Inferior parietal cortex (tissue), 1 donor: ENCODE measurements at regions not wholly inside any gene's neighbourhood (a gene's known extent, or its start where the extent isn't known, plus 50 kb on each side); places are given as distances from the start of the nearest gene placed in this dataset.
"Not testable (repeated sequence)": the region's sequence is repeated elsewhere in the genome, so short reads cannot be mapped to it uniquely, and the experiment has no call there.

Experiments used
- DNase-seq: peaks from one replicate; pipeline ENCODE4 v3.0.0-alpha.2; 2016; ENCODE audit errors: extremely low spot score

DNA sequence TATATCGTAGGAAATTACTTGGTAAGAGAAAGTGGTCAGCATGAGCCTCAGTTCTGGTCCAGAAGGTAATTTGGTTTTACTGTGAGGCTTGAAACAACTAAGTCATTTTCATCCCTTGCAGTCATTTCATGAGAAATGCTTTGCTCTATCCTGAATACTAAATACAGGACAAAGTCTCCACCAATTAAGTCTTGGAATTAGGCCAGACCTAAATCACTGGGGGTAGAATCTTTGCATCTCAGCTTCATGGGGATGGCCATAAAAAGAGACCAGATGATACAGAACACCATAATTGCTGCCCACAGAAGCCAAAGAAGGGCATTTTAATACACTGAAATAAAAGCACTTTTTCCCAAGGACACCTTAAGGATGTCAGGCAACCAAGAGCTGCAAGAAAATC, 277.9 kb upstream of the DCN start:
- no peak for DNase-seq

DNA sequence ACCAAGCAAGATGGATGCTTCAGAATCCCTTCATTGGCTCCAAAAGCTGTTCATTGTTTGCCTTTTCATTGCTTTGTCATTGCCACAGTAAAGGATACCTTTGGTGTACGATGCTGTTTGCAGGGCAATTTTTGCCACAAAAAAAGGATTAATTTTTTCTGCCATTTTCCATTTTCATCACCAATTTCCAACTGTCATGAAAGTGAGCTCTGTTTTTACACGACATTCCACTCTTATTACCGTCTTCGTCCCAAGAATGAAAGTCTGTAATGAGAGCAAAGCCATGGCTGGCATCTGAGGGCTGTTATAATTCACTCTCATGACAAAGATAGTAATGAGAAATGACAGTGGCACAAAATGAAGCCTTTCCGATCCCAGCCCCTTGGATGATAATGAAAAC, 272.7 kb upstream of the DCN start:
- DNase-seq, result no peak

DNA sequence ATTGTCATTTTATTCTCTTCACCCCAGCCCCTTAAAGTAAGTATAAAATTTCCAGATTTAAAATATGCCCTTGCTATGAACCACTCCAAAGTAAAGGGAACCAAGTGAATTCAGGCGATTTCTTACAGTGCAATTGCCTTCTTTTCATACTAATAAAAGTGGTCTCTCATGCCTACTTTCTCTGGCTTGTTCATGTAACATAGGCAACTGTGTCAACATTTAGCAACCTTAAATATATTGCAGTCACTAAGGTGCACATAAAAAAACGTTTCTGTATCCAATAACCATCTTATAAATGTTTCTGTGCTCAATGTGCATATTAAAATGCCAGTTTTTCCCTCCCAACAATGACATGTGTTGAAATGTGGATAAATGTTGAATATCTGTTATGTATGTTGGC, 271.6 kb upstream of the DCN start:
- DNase-seq, result no peak

DNA sequence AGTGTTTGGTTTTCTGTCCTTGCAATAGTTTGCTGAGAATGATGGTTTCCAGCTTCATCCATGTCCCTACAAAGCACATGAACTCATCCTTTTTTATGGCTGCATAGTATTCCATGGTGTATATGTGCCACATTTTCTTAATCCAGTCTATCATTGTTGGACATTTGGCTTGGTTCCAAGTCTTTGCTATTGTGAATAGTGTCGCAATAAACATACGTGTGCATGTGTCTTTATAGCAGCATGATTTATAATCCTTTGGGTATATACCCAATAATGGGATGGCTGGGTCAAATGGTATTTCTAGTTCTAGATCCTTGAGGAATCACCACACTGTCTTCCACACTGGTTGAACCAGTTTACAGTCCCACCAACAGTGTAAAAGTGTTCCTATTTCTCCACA, 269.8 kb upstream of the DCN start:
- DNase-seq, result not testable (repeated sequence)

DNA sequence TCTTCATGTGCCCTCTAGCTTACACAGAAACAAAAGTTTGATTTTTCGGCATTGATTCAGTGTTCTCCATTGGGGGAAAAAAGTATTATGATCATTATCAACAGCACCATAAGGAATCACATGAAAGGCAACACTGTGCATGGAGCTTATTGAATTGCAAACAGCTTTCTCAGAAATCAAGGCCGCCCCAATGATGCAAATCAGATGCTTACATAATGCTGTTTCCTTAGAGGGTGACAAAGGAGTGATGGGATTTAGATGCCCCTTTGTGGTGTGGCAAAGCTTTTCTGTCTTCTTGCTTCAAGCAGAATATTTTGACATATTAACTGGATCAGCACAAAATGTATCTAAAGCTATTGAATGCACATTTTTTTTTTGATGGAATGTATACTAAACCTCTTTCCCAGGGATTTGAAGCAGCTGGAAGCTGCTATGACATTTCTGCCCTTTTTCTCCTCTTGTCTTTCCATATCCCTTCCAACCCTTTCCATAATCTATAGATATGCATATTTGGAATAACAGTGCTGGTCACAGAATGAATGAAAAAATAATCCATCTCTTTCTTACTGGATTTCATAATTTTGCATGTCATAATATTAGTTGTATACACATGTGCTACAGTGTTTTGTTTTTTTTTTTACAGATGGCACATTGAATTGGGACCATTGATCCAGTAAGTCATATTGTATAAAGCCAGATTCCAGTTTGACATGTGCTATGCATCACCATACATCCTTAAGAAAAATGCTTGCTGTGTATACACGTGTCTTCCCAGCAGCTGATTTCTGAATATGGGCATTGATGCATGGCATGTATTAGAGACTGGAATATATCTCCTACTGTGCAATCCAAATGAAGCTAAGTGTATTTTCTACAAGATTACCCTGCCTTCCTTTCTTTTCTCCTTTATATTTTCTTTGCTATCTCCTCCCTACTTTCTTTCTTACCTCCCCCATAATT, 259.7 kb upstream of the DCN start:
- no peak for DNase-seq

DNA sequence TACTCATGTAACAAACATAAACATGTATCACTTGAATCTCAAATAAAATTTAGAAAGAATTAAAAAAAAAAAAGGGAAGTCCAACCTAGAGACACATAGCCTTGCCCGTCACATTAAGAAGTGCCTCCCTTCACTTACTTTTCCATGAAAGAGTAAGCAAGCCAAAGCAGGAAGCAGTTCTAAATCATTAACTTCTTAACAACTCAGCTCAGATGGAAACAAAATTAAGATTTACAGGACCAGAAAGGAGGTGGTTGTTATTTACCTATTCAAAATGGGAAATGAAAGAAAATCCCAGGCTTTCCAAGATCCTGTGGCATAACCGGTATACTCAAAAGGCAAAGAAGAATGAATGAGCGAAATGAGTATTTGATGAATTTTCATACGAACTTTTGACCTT, 258.6 kb upstream of the DCN start:
- DNase-seq, result no peak

DNA sequence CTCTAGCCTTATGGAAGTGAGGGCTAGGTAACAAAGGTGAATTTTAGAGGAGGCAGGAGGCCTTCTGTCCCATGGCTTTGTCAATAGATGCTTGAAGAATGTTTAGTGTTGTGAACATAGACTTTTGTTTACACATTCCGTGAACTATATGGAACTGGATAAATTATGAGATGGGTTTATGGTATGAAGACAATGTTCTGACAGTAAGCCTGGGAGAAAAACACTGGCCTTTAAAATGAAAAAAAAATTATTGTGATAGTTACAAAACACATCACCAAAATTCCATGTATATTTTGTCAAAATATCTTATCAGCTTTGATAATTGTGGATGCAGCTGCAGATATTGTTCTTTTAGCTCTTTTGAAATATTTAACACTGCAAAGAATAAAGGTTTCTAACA, 251.5 kb upstream of the DCN start:
- no peak for DNase-seq

DNA sequence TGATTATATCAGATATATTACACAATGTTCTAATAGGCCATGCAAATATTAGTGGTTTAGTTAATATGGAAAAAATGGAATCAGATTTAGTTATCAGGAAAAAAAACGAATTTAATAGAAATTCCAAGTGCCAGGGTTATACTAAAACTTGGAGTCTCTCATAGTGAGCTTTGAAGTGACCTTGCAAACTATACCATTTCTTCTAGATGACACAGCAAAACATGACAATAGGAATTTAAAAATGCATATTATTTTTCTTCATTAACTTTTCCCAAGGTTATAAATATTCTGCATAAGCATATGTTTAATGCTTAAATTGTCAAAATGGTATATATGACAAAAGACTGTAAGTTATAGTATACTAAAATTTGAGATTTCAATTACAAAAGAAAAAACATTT, 250.1 kb upstream of the DCN start:
- no peak for DNase-seq

DNA sequence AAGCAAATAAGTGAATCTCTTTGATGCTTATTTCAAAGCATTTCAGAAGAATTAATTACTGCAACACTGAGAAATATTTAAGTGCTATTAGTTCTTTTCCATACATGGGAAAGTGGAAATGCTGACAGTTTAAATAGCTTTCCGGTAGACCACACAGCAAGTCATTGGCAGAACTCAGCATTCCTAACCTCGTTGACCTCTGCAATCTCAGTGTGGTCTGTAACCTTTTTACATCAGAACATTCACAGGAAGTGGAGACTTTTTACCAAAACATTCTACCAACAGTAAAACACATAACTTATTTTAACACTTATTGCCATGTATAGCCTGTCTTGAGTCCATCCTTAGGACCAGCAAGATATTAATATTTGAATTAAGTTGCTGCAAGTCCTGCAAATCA, 249.5 kb upstream of the DCN start:
- DNase-seq, result no peak

DNA sequence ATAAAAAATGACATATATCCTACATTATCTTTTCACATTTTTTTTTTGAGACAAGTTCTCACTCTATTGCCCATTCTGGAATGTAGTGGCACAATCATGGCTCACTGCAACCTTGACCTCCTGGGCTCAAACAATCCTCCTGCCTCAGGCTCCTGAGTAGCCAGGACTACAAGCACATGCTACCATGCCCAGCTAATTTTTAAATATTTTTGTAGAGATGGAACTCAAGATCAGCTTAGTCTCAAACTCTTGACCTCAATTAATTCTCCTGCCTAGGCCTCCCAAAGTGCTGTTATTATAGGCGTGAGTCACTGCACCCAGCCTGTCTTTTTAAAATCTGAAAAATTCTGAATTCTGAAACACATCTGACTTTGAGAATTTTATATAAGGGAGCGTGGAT, 241.9 kb upstream of the DCN start:
- no peak for DNase-seq

DNA sequence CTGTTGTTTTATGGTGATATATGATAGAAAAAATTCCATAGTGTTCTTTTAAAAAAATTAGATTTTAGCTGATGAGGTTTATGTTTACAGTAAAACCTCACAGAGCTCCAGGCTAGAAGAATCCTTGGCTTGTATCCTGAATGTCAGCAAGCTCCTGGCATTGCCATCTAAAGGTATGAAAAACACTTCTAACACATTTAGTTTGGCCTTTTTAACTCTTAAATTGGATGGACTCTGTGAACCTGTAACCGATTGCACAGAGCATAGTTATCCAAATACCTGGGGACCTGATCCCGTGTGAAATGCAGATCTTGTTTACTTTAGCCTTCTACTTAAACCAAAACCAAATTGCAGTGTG, 241.1 kb upstream of the DCN start:
- DNase-seq, result no peak

DNA sequence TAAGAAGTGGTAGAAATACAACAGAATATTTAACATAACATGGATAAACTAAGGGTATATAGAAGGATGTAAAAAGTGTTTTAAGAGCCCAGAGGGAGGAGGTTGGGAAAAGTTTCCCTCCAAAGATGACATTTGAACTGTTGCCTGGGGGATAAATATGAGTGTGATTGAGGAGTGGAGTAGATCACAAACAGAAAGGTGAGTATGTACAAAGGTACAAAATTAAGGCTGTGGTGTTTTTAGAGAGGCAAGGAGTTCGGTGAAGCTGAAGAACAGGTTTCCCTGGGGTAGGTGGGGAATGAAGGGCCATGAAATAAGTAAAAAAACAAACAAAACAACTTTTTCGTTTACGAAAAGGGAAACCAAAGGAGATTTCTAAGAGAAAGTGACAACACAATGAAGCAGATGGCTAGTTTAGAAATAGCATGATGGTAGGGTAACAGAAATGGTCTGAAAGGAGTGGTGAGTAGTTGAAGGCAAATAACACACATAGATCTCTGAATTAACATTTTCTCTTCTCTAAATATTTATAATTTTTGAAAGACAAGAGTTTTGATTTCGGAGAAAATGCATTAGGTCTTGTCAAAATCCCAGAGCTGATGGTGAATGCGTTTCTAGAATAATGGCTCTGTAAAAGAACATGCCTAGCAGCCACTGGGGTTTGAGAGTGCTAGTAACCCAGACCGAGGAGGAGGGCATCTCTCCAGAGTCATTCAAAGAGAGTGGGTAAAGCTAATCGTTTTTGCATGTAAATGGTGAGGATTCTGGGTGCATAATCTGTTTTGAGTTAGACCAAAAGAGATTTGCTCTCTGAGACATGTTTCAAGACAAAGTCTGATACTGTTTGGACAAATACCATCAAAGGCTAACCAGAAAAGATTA, 240.4 kb upstream of the DCN start:
- no peak for DNase-seq

DNA sequence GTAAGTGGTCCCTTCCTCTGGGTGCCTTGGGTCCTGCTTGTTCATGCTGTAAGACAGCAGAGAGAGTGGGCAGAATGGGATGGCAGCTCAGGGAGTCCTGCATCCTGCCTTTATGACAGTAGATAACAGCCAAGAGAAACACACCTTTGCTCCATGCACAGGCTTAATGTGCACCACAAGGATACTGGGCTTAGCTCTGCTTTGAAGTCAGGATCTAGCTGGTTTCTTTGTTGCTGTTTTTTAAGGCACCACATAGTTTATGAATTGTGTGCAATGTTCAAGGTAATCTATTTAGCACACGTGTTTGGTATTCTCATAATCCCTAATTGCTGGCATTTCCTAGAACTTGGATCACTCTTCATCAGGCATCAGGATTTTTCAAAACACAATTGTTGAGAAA, 239.5 kb upstream of the DCN start:
- no peak for DNase-seq

DNA sequence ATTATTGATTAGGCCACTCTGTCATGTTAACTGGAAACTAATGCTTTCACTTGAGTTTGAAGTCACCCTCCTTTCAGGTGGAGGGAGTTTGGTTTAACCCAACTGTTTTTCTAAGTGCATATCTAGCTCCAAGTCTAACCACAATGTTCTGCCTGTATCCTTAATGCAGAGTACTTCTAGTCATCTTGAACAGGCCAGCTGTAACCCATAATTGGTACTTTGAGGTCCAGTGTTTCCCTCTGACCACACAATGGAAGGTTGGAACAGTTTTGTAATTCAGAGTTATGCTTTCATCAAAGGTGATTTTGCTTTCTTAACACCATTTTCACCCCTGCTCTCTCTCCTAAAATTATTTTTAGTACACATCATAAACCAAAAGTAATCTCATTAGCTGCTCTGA, 237.2 kb upstream of the DCN start:
- no peak for DNase-seq

DNA sequence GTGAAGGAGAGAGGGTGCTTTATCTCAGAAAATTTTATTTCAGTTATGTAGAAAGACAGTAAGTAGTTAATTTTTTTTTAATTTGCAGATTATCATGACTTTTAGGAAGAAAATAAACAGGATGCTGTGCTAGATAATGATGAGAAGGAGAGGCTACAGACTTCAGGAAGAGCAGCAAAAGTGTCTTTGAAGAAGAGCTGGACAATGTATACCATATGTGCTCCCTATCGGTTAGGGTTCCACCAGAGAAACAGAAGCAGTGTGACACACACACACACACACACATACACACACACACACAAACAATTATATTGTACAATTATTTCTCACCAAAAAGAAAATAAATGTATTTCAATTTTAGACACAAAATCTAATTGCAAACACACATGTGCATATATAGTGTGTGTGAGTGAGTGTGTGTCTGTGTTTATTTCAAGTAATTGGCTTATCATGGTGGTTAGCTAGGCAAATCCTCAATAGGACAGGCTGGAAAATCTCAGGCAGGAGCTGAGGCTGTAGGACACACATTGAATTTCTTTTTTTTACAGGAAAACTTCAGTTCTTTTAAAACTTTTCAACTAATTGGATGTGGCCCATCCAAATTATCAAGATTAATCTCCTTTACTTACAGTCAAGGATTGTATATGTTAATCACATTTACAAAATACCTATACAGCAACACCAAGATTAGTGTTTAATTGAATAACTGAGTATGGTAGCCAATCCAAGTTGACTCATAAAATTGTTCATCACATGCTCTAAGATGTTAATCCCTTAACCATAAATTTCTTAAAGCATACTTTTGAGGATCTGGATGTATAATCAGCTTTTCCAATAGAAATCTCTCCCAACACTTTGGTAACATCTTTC, 235.8 kb upstream of the DCN start:
- DNase-seq, result no peak

DNA sequence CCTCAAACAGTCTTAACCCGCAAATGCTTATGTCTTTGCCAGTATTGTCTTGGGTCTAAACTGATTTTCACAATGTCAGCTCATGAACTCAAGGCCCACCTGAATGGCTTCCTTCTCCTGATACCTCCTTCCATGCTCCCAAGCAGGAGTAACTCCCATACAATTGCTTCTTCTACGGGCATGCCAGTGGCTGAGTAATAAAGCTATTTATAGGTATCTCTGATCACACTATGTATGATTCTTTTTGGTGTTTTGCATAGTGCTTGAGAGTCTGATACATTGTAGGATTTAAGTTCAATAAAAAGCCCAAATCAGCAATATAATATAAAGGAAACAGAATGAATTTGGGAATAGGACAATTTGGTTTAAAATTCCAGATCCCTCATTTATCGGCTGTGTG, 235.0 kb upstream of the DCN start:
- no peak for DNase-seq

DNA sequence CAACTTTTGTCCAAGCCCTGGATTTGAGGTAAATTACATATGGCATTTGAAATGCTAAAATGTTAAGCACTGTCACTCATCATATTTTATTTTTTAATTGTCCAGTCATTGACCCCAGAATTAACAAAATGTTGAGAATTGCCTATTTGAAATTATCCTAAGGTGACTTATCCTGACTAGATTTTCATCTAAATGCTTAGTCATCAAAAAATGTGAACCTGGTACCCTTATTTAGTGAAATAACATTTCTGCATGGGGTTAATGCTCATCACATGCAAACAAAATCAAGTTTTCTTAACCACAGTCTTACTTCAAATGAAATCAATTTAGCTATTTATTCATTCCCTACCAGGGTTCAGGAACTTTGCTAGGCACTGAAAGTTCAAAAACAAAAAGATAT, 232.0 kb upstream of the DCN start:
- DNase-seq, result no peak

DNA sequence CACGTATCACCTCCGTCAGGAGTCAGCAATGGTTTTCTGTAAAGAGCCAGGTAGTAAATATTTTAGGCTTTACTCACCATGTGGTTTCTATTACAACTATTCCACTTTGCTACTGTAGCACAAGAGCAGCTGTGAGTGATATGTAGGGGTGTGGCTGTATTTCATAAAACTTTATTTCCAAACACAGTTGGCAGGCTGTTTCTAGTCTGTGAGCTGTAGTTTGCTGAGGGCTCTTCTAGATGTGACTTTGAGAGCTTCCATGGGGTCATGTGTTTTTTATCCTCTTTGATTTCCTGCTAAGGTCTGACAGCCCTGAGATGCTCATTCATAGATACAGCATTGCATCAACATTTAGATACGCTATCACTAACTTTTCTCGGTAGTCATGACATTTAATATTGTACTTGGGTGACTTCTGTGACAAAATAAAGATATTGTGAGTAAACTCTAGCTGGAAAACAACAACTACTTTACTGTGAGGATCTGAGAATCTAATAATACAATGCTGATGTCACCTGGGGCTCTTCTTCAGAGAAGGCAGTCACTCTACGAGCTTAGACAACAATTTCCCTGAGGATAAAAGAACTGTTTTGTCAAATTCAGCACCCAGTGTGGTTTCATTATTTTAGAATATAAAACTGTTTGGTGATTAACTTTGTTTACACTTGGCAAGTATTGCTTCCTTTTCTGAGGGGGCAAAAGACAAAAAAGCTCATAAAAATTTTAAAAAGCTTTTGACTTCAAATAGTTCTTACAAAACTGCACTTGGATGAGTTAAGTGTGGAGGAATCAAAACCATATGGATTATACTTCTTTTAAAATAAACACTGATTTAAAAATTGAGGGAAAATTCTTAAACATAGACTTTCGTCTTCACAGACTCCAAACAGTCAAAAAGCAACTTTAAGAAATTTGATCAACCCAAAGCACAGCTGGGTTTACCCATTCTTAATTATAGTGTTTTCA, 231.2 kb upstream of the DCN start:
- DNase-seq, result no peak

DNA sequence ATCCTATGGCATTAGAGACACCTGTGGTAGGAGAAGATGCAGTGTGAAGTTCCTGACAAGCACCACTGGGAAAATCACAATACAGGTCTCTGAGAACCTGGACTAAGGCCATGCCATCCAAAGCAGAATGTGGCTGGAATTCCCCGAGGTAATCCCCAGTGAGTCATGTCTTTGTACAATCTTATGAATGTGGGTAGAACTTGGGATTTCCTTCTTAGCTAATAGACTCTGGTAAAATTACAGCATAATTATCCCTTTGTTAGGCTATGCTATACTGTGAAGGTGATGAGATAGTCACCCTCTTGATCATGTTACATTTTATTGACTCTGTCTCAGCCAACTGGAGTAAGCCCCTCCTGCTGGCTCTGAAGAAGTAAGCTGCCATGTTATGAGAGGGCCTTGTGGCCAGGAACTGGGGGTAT, 224.3 kb upstream of the DCN start:
- no peak for DNase-seq

DNA sequence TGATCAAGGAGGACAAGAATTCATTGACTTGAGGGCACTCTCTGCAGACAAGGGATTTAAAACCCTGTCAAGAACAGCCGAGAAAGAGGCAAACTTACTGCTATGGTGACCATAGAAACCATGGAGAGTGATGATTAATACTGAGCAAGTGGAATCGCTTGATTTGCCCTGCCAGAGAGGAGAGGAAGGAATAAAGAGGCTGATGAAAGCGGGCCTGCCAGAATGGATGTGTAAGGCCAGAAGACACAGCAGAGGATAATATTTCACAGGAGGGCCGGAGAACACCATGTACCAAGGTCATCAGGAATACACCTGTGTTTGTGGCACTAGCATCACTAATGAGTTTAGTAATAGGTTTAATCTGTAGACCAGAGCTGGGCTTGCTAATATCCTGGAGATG, 221.8 kb upstream of the DCN start:
- DNase-seq, result no peak

DNA sequence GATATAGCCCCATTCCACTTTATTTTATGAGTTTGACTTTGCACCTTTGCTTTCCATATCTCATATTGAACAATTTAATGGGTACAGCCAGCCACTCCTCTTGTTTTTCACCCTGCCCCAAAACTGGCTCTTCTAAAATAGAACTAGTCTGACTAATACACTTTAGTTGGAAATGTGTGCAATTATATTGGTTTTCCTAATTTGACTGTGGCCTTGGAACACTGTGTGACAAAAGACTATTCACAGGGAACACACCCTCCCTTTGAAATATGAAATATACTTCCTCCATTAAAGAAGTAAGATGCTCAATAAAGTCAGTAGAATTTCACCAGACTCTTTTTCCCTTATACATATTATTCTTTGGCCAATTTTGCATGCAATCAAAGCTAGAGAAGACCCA, 218.6 kb upstream of the DCN start:
- no peak for DNase-seq
